ENCODE measurements at regions not wholly inside any gene's neighbourhood (a gene's known extent, or its start where the extent isn't known, plus 50 kb on each side); places are given as distances from the start of the nearest gene placed in this dataset.
"Not testable (repeated sequence)": the region's sequence is repeated elsewhere in the genome, so short reads cannot be mapped to it uniquely, and the experiment has no call there.

DNA sequence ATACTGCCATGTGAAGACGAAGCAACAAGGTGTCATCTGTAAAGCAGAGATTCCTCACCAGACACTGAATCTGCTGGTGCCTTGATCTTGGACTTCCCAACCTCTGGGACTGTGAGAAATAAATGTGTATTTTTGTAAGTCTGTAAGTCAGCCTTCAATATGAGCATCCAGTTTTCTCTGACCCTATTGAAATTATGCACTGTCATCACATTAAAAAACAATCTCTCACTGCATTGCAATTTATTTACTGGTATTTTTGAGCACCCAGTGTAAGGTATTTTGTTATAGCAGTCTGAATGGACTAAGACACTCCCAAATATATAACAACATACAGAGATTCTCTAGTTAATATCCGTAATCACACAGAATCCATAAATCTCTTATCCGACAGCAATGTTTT, 77.5 kb upstream of the CDK6 start:
- no peaks in the 10 kb centered on the region for H3K4me1 ChIP-seq (ENCODE audit: control extremely low read depth in 1 of 4, control insufficient read depth in 4 of 4, insufficient read depth in 4 of 4, low read length in 3 of 4)
- WGBS (ENCODE audit: insufficient coverage), result no CpG with 5 or more reads among the region's 3 CpGs
- DNase-seq, result no peak
- no peak overlapping the region for H3K27ac ChIP-seq (ENCODE audit: insufficient read depth in 1 of 2, low read depth in 1 of 2, low read length in 2 of 2, poor library complexity in 1 of 2, severe bottlenecking in 2 of 2)
- H3K36me3 ChIP-seq (ENCODE audit: control insufficient read depth in 4 of 4, insufficient read depth in 4 of 4, low read length in 3 of 4), result peaks cover 5 to 21% (median 11%) of the 10 kb centered on the region in 4 experiments
- no peak overlapping the region for H3K4me3 ChIP-seq (ENCODE audit: control insufficient read depth in 1 of 7, extremely low read depth in 1 of 7, insufficient read depth in 4 of 7, low read depth in 2 of 7, low read length in 6 of 7)
- H3K27me3 ChIP-seq (replicated peaks in 2 of 5; ENCODE audit: control insufficient read depth in 4 of 5, insufficient read depth in 5 of 5, low read length in 4 of 5), result no peaks in the 10 kb centered on the region
- POLR2A ChIA-PET, result no interaction called here
- H3K9me3 ChIP-seq (ENCODE audit: control extremely low read depth in 1 of 5, control insufficient read depth in 4 of 5, insufficient read depth in 2 of 5, low read depth in 1 of 5, low read length in 4 of 5), result peaks cover 0 to 2% (median 0%) of the 10 kb centered on the region in 5 experiments
- CTCF ChIA-PET, result interaction anchor here (0.8 kb wide), 1 partner anchor 59 kb away, joined by 3 read pairs; no protein-coding TSS in a partner anchor

DNA sequence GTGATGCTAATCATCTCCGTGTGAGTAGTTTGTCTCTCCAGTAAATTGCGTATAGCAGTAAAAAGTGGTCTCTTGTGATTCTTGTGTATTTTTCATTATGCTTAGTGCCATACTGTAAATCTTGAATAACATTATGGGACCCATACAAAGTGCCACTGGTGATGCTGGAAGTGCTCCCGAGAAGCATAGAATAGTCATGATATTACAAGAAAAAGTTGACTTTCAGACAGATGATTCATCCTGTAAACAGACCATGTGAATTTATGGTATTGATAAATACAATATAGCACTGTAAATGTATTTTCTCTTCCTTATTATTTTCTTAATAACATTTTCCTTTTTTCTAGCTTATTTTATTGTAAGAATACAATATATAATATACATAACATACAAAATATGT, 74.6 kb upstream of the CDK6 start:
- Histone ChIP-seq H3K4me3 (ENCODE audit: control insufficient read depth in 1 of 7, extremely low read depth in 1 of 7, insufficient read depth in 4 of 7, low read depth in 2 of 7, low read length in 6 of 7) (no peak overlapping the region), H3K4me1 (ENCODE audit: control extremely low read depth in 1 of 4, control insufficient read depth in 4 of 4, insufficient read depth in 4 of 4, low read length in 3 of 4) (no peaks in the 10 kb centered on the region), H3K9me3 (ENCODE audit: control extremely low read depth in 1 of 5, control insufficient read depth in 4 of 5, insufficient read depth in 2 of 5, low read depth in 1 of 5, low read length in 4 of 5) (peaks cover 0 to 3% (median 0%) of the 10 kb centered on the region in 5 experiments), H3K27ac (ENCODE audit: insufficient read depth in 1 of 2, low read depth in 1 of 2, low read length in 2 of 2, poor library complexity in 1 of 2, severe bottlenecking in 2 of 2) (no peak overlapping the region), H3K36me3 (ENCODE audit: control insufficient read depth in 4 of 4, insufficient read depth in 4 of 4, low read length in 3 of 4) (peaks cover 0 to 15% (median 1%) of the 10 kb centered on the region in 4 experiments), H3K27me3 (replicated peaks in 2 of 5; ENCODE audit: control insufficient read depth in 4 of 5, insufficient read depth in 5 of 5, low read length in 4 of 5) (no peaks in the 10 kb centered on the region)
- DNase-seq, result no peak
- ChIA-PET CTCF (no interaction called here), POLR2A (no interaction called here)
- 100% methylated on average over 2 of the region's 3 CpGs for WGBS (ENCODE audit: insufficient coverage)

DNA sequence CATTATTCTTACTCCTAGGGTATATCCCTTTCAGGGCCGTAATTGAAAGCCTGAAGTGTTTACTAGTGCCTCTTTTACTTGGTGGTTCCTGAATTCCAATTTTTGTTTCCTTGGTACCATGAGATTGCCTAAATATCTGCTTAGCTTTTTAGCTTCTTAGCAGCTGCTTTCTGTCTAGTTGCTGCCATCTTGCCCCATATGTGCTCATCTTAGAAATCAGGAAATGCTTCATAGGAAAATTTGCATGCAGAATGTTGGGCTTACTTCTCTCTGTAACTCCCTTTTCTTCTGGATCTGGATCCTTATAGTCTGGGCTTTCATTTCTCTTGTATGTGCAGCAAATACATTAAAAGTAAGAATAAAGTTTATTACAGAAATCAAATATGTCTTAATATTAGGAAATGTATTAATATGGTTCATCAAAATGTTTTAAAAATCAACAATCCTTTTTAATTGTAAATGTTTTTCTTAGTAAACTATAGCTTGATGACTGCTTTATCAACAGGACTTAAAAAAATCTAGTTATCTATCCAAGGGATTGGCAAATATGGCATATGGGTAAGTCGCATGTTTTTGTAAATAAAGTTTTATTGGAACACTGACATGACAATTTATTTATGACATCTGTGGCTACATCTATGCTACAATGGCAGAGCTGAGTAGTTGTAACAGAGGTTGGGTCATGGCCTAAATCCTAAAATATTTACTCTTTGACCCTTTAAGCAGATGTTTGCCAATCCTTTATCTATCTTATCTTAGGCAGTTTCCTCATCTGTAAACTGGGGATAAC, 73.5 kb upstream of the CDK6 start:
- peaks cover 0 to 2% (median 0%) of the 10 kb centered on the region in 4 experiments for H3K4me1 ChIP-seq (ENCODE audit: control extremely low read depth in 1 of 4, control insufficient read depth in 4 of 4, insufficient read depth in 4 of 4, low read length in 3 of 4)
- peaks cover 0 to 17% (median 0%) of the 10 kb centered on the region in 4 experiments for H3K36me3 ChIP-seq (ENCODE audit: control insufficient read depth in 4 of 4, insufficient read depth in 4 of 4, low read length in 3 of 4)
- POLR2A ChIA-PET, result no interaction called here
- CTCF ChIA-PET, result no interaction called here
- no peak overlapping the region for H3K27ac ChIP-seq (ENCODE audit: insufficient read depth in 1 of 2, low read depth in 1 of 2, low read length in 2 of 2, poor library complexity in 1 of 2, severe bottlenecking in 2 of 2)
- H3K27me3 ChIP-seq (replicated peaks in 2 of 5; ENCODE audit: control insufficient read depth in 4 of 5, insufficient read depth in 5 of 5, low read length in 4 of 5), result no peaks in the 10 kb centered on the region
- peaks cover 0 to 3% (median 0%) of the 10 kb centered on the region in 5 experiments for H3K9me3 ChIP-seq (ENCODE audit: control extremely low read depth in 1 of 5, control insufficient read depth in 4 of 5, insufficient read depth in 2 of 5, low read depth in 1 of 5, low read length in 4 of 5)
- 100% methylated on average over 1 of the region's 2 CpGs for whole genome bisulfite sequencing (ENCODE audit: insufficient coverage)
- no peak overlapping the region for H3K4me3 ChIP-seq (ENCODE audit: control insufficient read depth in 1 of 7, extremely low read depth in 1 of 7, insufficient read depth in 4 of 7, low read depth in 2 of 7, low read length in 6 of 7)
- DNase-seq, result no peak

DNA sequence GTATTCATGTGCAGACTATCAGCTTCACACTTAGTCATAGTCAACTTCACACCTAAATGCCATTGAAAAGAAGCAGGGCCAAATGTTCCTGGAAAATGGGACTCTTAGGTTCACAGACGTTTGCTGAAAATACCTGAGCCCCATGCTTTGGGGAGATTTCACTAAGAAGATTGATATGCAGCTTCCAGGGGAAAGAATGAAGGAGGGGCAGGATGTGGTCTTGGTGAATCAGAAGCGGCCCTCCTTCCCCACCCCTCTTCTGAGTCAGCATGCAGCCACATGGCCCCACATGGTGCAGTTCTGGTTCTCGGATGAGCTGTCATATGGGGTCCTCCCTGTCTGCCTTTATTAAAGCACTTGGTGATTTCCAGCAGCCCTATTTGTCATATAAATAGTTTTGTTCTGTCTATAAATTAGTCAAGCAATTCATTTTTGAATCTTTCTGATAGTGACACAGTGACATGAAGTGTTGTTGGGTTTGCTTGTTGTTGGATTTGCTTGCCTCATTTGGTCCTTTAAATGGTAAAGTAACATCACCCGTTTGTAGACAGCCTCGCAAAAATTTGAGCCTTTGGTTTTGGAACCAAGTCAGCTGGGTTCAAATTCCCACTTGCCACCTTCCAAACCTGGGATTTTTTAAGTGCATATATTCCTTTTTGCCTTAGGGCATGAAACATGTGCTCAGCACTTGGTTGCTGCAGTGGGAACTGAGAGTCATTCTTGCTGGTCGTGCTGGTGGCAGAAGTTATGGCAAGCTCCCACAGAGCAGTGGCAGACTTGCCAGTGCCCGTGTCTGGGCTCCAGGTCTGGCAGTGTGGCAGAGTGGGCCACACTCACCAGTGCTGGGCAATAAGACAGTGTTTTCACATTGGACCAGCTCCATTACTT, 68.1 kb upstream of the CDK6 start:
- Histone ChIP-seq H3K9me3 (ENCODE audit: control extremely low read depth in 1 of 5, control insufficient read depth in 4 of 5, insufficient read depth in 2 of 5, low read depth in 1 of 5, low read length in 4 of 5) (peaks cover 0 to 16% (median 0%) of the 10 kb centered on the region in 5 experiments), H3K36me3 (ENCODE audit: control insufficient read depth in 4 of 4, insufficient read depth in 4 of 4, low read length in 3 of 4) (peaks cover 0 to 10% (median 0%) of the 10 kb centered on the region in 4 experiments), H3K27me3 (replicated peaks in 2 of 5; ENCODE audit: control insufficient read depth in 4 of 5, insufficient read depth in 5 of 5, low read length in 4 of 5) (no peaks in the 10 kb centered on the region), H3K4me1 (ENCODE audit: control extremely low read depth in 1 of 4, control insufficient read depth in 4 of 4, insufficient read depth in 4 of 4, low read length in 3 of 4) (peaks cover 3 to 10% (median 4%) of the 10 kb centered on the region in 4 experiments), H3K27ac (ENCODE audit: insufficient read depth in 1 of 2, low read depth in 1 of 2, low read length in 2 of 2, poor library complexity in 1 of 2, severe bottlenecking in 2 of 2) (no peak overlapping the region), H3K4me3 (ENCODE audit: control insufficient read depth in 1 of 7, extremely low read depth in 1 of 7, insufficient read depth in 4 of 7, low read depth in 2 of 7, low read length in 6 of 7) (no peak overlapping the region)
- ChIA-PET POLR2A (no interaction called here), CTCF (no interaction called here)
- DNase-seq, result peak; percentile 77 to 96 (median 93)
- 67% methylated on average over 6 of the region's 7 CpGs for WGBS (ENCODE audit: insufficient coverage)

DNA sequence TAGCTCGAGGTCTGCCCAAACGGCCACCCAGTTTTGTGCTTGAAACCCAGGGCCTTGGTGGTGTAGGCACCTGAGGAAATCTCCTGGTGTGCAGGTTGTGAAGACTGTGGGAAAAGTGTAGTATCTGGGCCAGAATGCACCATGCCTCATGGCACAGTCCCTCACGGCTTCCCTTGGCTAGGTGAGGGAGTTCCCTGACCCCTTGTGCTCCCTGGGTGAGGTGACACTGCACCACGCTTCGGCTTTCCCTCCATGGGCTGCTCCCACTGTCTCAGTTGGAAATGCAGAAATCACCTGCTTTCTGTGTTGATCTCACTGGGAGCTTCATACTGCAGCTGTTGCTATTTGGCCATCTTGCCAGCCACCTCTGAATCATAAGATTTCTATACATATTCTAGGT, 62.4 kb upstream of the CDK6 start:
- Histone ChIP-seq H3K36me3 (ENCODE audit: control insufficient read depth in 4 of 4, insufficient read depth in 4 of 4, low read length in 3 of 4) (peaks cover 0 to 9% (median 4%) of the 10 kb centered on the region in 4 experiments), H3K4me1 (ENCODE audit: control extremely low read depth in 1 of 4, control insufficient read depth in 4 of 4, insufficient read depth in 4 of 4, low read length in 3 of 4) (no peaks in the 10 kb centered on the region), H3K9me3 (ENCODE audit: control extremely low read depth in 1 of 5, control insufficient read depth in 4 of 5, insufficient read depth in 2 of 5, low read depth in 1 of 5, low read length in 4 of 5) (peaks cover 2 to 42% (median 11%) of the 10 kb centered on the region in 5 experiments), H3K27ac (ENCODE audit: insufficient read depth in 1 of 2, low read depth in 1 of 2, low read length in 2 of 2, poor library complexity in 1 of 2, severe bottlenecking in 2 of 2) (no peak overlapping the region), H3K27me3 (replicated peaks in 2 of 5; ENCODE audit: control insufficient read depth in 4 of 5, insufficient read depth in 5 of 5, low read length in 4 of 5) (no peaks in the 10 kb centered on the region), H3K4me3 (ENCODE audit: control insufficient read depth in 1 of 7, extremely low read depth in 1 of 7, insufficient read depth in 4 of 7, low read depth in 2 of 7, low read length in 6 of 7) (peak overlapping the region in 1 of 7 experiments; percentile 33)
- POLR2A ChIA-PET, result no interaction called here
- CTCF ChIA-PET, result no interaction called here
- DNase-seq, result no peak
- 100% methylated on average over 5 of the region's 5 CpGs for WGBS (ENCODE audit: insufficient coverage)

DNA sequence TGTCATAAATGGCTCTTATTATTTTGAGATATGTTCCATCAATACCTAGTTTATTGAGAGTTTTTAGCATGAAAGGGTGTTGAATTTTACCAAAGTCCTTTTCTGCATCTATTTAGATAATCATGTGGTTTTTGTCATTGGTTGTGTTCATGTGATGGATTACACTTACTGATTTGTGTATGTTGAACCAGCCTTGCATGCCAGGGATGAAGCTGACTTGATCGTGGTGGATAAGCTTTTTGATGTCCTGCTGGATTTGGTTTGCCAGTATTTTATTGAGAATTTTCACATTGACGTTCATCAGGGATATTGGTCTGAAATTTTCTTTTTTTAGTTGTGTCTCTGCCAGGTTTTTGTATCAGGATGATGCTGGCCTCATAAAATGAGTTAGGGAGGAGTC, 58.5 kb upstream of the CDK6 start:
- POLR2A ChIA-PET; H3K4me3 ChIP-seq (ENCODE audit: control insufficient read depth in 1 of 7, extremely low read depth in 1 of 7, insufficient read depth in 4 of 7, low read depth in 2 of 7, low read length in 6 of 7); H3K27me3 ChIP-seq (replicated peaks in 2 of 5; ENCODE audit: control insufficient read depth in 4 of 5, insufficient read depth in 5 of 5, low read length in 4 of 5); DNase-seq; CTCF ChIA-PET; H3K4me1 ChIP-seq (ENCODE audit: control extremely low read depth in 1 of 4, control insufficient read depth in 4 of 4, insufficient read depth in 4 of 4, low read length in 3 of 4); H3K27ac ChIP-seq (ENCODE audit: insufficient read depth in 1 of 2, low read depth in 1 of 2, low read length in 2 of 2, poor library complexity in 1 of 2, severe bottlenecking in 2 of 2): not testable (repeated sequence)
- peaks cover 0 to 40% (median 11%) of the 10 kb centered on the region in 5 experiments for H3K9me3 ChIP-seq (ENCODE audit: control extremely low read depth in 1 of 5, control insufficient read depth in 4 of 5, insufficient read depth in 2 of 5, low read depth in 1 of 5, low read length in 4 of 5)
- WGBS (ENCODE audit: insufficient coverage), result 100% methylated on average over 1 of the region's 2 CpGs
- peaks cover 0 to 11% (median 5%) of the 10 kb centered on the region in 4 experiments for H3K36me3 ChIP-seq (ENCODE audit: control insufficient read depth in 4 of 4, insufficient read depth in 4 of 4, low read length in 3 of 4)

DNA sequence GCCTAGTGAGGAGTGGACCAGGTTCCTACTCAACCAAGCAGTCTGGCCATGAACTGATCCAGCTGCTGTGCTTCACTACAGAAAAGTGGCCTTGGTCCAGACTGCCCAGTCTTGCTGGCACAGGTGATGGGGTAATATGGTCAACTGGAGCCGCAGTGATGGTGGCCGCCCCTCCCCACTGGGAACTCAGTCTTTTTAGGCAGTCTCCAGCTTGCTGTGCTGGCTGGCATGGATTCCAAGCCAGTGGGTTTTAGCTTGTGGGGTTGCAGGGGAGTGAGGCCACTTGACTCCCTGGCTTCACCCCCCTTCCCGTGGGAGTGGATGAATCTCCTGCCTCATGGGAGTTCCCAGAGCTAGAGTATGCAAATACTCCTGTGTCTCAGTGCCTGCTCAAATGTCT, 52.7 kb upstream of the CDK6 start:
- POLR2A ChIA-PET, result no interaction called here
- Histone ChIP-seq H3K4me1 (ENCODE audit: control extremely low read depth in 1 of 4, control insufficient read depth in 4 of 4, insufficient read depth in 4 of 4, low read length in 3 of 4) (no peaks in the 10 kb centered on the region), H3K27ac (ENCODE audit: insufficient read depth in 1 of 2, low read depth in 1 of 2, low read length in 2 of 2, poor library complexity in 1 of 2, severe bottlenecking in 2 of 2) (no peak overlapping the region), H3K9me3 (ENCODE audit: control extremely low read depth in 1 of 5, control insufficient read depth in 4 of 5, insufficient read depth in 2 of 5, low read depth in 1 of 5, low read length in 4 of 5) (peaks cover 0 to 56% (median 15%) of the 10 kb centered on the region in 5 experiments), H3K4me3 (ENCODE audit: control insufficient read depth in 1 of 7, extremely low read depth in 1 of 7, insufficient read depth in 4 of 7, low read depth in 2 of 7, low read length in 6 of 7) (no peak overlapping the region), H3K36me3 (ENCODE audit: control insufficient read depth in 4 of 4, insufficient read depth in 4 of 4, low read length in 3 of 4) (peaks cover 2 to 16% (median 11%) of the 10 kb centered on the region in 4 experiments), H3K27me3 (replicated peaks in 2 of 5; ENCODE audit: control insufficient read depth in 4 of 5, insufficient read depth in 5 of 5, low read length in 4 of 5) (no peaks in the 10 kb centered on the region)
- CTCF ChIA-PET, result no interaction called here
- 100% methylated on average over 2 of the region's 3 CpGs for WGBS (ENCODE audit: insufficient coverage)
- DNase-seq, result no peak
